ENCODE measurements at regions not wholly inside any gene's neighbourhood (a gene's known extent, or its start where the extent isn't known, plus 50 kb on each side); places are given as distances from the start of the nearest gene placed in this dataset.

- 100% methylated on average over 1 of the region's 2 CpGs for WGBS (ENCODE audit: insufficient coverage)
- ChIA-PET POLR2A (no interaction called here), CTCF (no interaction called here)
- no peaks in the 10 kb centered on the region for H3K4me1 ChIP-seq (ENCODE audit: control extremely low read depth in 1 of 4, control insufficient read depth in 4 of 4, insufficient read depth in 4 of 4, low read length in 3 of 4)
- no peaks in the 10 kb centered on the region for H3K36me3 ChIP-seq (ENCODE audit: control insufficient read depth in 4 of 4, insufficient read depth in 4 of 4, low read length in 3 of 4)
- H3K27me3 ChIP-seq (replicated peaks in 2 of 5; ENCODE audit: control insufficient read depth in 4 of 5, insufficient read depth in 5 of 5, low read length in 4 of 5), result no peaks in the 10 kb centered on the region
- H3K9me3 ChIP-seq (ENCODE audit: control extremely low read depth in 1 of 5, control insufficient read depth in 4 of 5, insufficient read depth in 2 of 5, low read depth in 1 of 5, low read length in 4 of 5), result peaks cover 0 to 1% (median 0%) of the 10 kb centered on the region in 5 experiments
- no peak overlapping the region for H3K4me3 ChIP-seq (ENCODE audit: control insufficient read depth in 1 of 7, extremely low read depth in 1 of 7, insufficient read depth in 4 of 7, low read depth in 2 of 7, low read length in 6 of 7)
- no peak for DNase-seq
- H3K27ac ChIP-seq (ENCODE audit: insufficient read depth in 1 of 2, low read depth in 1 of 2, low read length in 2 of 2, poor library complexity in 1 of 2, severe bottlenecking in 2 of 2), result no peak overlapping the region
Observed at GRCh38 chr12:87253157-87253556, 776.0 kb downstream of the C12orf50 start.

- no peaks in the 10 kb centered on the region for H3K27me3 ChIP-seq (replicated peaks in 2 of 5; ENCODE audit: control insufficient read depth in 4 of 5, insufficient read depth in 5 of 5, low read length in 4 of 5)
- no peaks in the 10 kb centered on the region for H3K4me1 ChIP-seq (ENCODE audit: control extremely low read depth in 1 of 4, control insufficient read depth in 4 of 4, insufficient read depth in 4 of 4, low read length in 3 of 4)
- WGBS (ENCODE audit: insufficient coverage), result 100% methylated on average over 1 of the region's 1 CpG
- no peak for DNase-seq
- no peaks in the 10 kb centered on the region for H3K9me3 ChIP-seq (ENCODE audit: control extremely low read depth in 1 of 5, control insufficient read depth in 4 of 5, insufficient read depth in 2 of 5, low read depth in 1 of 5, low read length in 4 of 5)
- no peak overlapping the region for H3K27ac ChIP-seq (ENCODE audit: insufficient read depth in 1 of 2, low read depth in 1 of 2, low read length in 2 of 2, poor library complexity in 1 of 2, severe bottlenecking in 2 of 2)
- H3K36me3 ChIP-seq (ENCODE audit: control insufficient read depth in 4 of 4, insufficient read depth in 4 of 4, low read length in 3 of 4), result no peaks in the 10 kb centered on the region
- ChIA-PET CTCF (no interaction called here), POLR2A (no interaction called here)
- no peak overlapping the region for H3K4me3 ChIP-seq (ENCODE audit: control insufficient read depth in 1 of 7, extremely low read depth in 1 of 7, insufficient read depth in 4 of 7, low read depth in 2 of 7, low read length in 6 of 7)
Observed at GRCh38 chr12:87246726-87247125, 782.5 kb downstream of the C12orf50 start.

GRCh38 chr12:87238466-87238865, 790.7 kb downstream of the C12orf50 start:
- no CpG with 5 or more reads among the region's 1 CpG for WGBS (ENCODE audit: insufficient coverage)
- H3K27me3 ChIP-seq (replicated peaks in 2 of 5; ENCODE audit: control insufficient read depth in 4 of 5, insufficient read depth in 5 of 5, low read length in 4 of 5), result no peaks in the 10 kb centered on the region
- CTCF ChIA-PET, result no interaction called here

GRCh38 chr12:87234898-87235297, 794.3 kb downstream of the C12orf50 start:
- H3K4me1 ChIP-seq (ENCODE audit: control extremely low read depth in 1 of 4, control insufficient read depth in 4 of 4, insufficient read depth in 4 of 4, low read length in 3 of 4), result no peaks in the 10 kb centered on the region
- no peak overlapping the region for H3K27ac ChIP-seq (ENCODE audit: insufficient read depth in 1 of 2, low read depth in 1 of 2, low read length in 2 of 2, poor library complexity in 1 of 2, severe bottlenecking in 2 of 2)
- H3K36me3 ChIP-seq (ENCODE audit: control insufficient read depth in 4 of 4, insufficient read depth in 4 of 4, low read length in 3 of 4), result no peaks in the 10 kb centered on the region
- CTCF ChIA-PET, result no interaction called here
- H3K27me3 ChIP-seq (replicated peaks in 2 of 5; ENCODE audit: control insufficient read depth in 4 of 5, insufficient read depth in 5 of 5, low read length in 4 of 5), result no peaks in the 10 kb centered on the region
- no peaks in the 10 kb centered on the region for H3K9me3 ChIP-seq (ENCODE audit: control extremely low read depth in 1 of 5, control insufficient read depth in 4 of 5, insufficient read depth in 2 of 5, low read depth in 1 of 5, low read length in 4 of 5)
- POLR2A ChIA-PET, result no interaction called here
- no peak overlapping the region for H3K4me3 ChIP-seq (ENCODE audit: control insufficient read depth in 1 of 7, extremely low read depth in 1 of 7, insufficient read depth in 4 of 7, low read depth in 2 of 7, low read length in 6 of 7)
- DNase-seq, result no peak
- no CpG with 5 or more reads among the region's 1 CpG for WGBS (ENCODE audit: insufficient coverage)

More at GRCh38 chr12:87238466-87238865, 790.7 kb downstream of the C12orf50 start:
- no peaks in the 10 kb centered on the region for H3K36me3 ChIP-seq (ENCODE audit: control insufficient read depth in 4 of 4, insufficient read depth in 4 of 4, low read length in 3 of 4)
- POLR2A ChIA-PET, result no interaction called here
- H3K9me3 ChIP-seq (ENCODE audit: control extremely low read depth in 1 of 5, control insufficient read depth in 4 of 5, insufficient read depth in 2 of 5, low read depth in 1 of 5, low read length in 4 of 5), result no peaks in the 10 kb centered on the region
- no peak overlapping the region for H3K27ac ChIP-seq (ENCODE audit: insufficient read depth in 1 of 2, low read depth in 1 of 2, low read length in 2 of 2, poor library complexity in 1 of 2, severe bottlenecking in 2 of 2)
- no peak overlapping the region for H3K4me3 ChIP-seq (ENCODE audit: control insufficient read depth in 1 of 7, extremely low read depth in 1 of 7, insufficient read depth in 4 of 7, low read depth in 2 of 7, low read length in 6 of 7)
- DNase-seq, result no peak
- H3K4me1 ChIP-seq (ENCODE audit: control extremely low read depth in 1 of 4, control insufficient read depth in 4 of 4, insufficient read depth in 4 of 4, low read length in 3 of 4), result no peaks in the 10 kb centered on the region

GRCh38 chr12:87233671-87234070, 795.5 kb downstream of the C12orf50 start:
- CTCF ChIA-PET, result no interaction called here
- H3K4me1 ChIP-seq (ENCODE audit: control extremely low read depth in 1 of 4, control insufficient read depth in 4 of 4, insufficient read depth in 4 of 4, low read length in 3 of 4), result no peaks in the 10 kb centered on the region

GRCh38 chr12:87231818-87232217, 797.4 kb downstream of the C12orf50 start:
- WGBS (ENCODE audit: insufficient coverage), result no CpG with 5 or more reads among the region's 1 CpG

More at GRCh38 chr12:87233671-87234070, 795.5 kb downstream of the C12orf50 start:
- no peak overlapping the region for H3K4me3 ChIP-seq (ENCODE audit: control insufficient read depth in 1 of 7, extremely low read depth in 1 of 7, insufficient read depth in 4 of 7, low read depth in 2 of 7, low read length in 6 of 7)
- DNase-seq, result no peak
- POLR2A ChIA-PET, result no interaction called here
- no peaks in the 10 kb centered on the region for H3K9me3 ChIP-seq (ENCODE audit: control extremely low read depth in 1 of 5, control insufficient read depth in 4 of 5, insufficient read depth in 2 of 5, low read depth in 1 of 5, low read length in 4 of 5)
- WGBS (ENCODE audit: insufficient coverage), result no CpG with 5 or more reads among the region's 1 CpG
- H3K27ac ChIP-seq (ENCODE audit: insufficient read depth in 1 of 2, low read depth in 1 of 2, low read length in 2 of 2, poor library complexity in 1 of 2, severe bottlenecking in 2 of 2), result no peak overlapping the region
- no peaks in the 10 kb centered on the region for H3K27me3 ChIP-seq (replicated peaks in 2 of 5; ENCODE audit: control insufficient read depth in 4 of 5, insufficient read depth in 5 of 5, low read length in 4 of 5)
- no peaks in the 10 kb centered on the region for H3K36me3 ChIP-seq (ENCODE audit: control insufficient read depth in 4 of 4, insufficient read depth in 4 of 4, low read length in 3 of 4)

GRCh38 chr12:87230441-87230840, 798.8 kb downstream of the C12orf50 start:
- H3K36me3 ChIP-seq (ENCODE audit: control insufficient read depth in 4 of 4, insufficient read depth in 4 of 4, low read length in 3 of 4), result no peaks in the 10 kb centered on the region
- WGBS (ENCODE audit: insufficient coverage), result no CpG with 5 or more reads among the region's 2 CpGs

More at GRCh38 chr12:87231818-87232217, 797.4 kb downstream of the C12orf50 start:
- H3K4me1 ChIP-seq (ENCODE audit: control extremely low read depth in 1 of 4, control insufficient read depth in 4 of 4, insufficient read depth in 4 of 4, low read length in 3 of 4), result no peaks in the 10 kb centered on the region
- H3K4me3 ChIP-seq (ENCODE audit: control insufficient read depth in 1 of 7, extremely low read depth in 1 of 7, insufficient read depth in 4 of 7, low read depth in 2 of 7, low read length in 6 of 7), result no peak overlapping the region
- H3K36me3 ChIP-seq (ENCODE audit: control insufficient read depth in 4 of 4, insufficient read depth in 4 of 4, low read length in 3 of 4), result no peaks in the 10 kb centered on the region
- no peaks in the 10 kb centered on the region for H3K9me3 ChIP-seq (ENCODE audit: control extremely low read depth in 1 of 5, control insufficient read depth in 4 of 5, insufficient read depth in 2 of 5, low read depth in 1 of 5, low read length in 4 of 5)
- H3K27ac ChIP-seq (ENCODE audit: insufficient read depth in 1 of 2, low read depth in 1 of 2, low read length in 2 of 2, poor library complexity in 1 of 2, severe bottlenecking in 2 of 2), result no peak overlapping the region
- H3K27me3 ChIP-seq (replicated peaks in 2 of 5; ENCODE audit: control insufficient read depth in 4 of 5, insufficient read depth in 5 of 5, low read length in 4 of 5), result no peaks in the 10 kb centered on the region
- ChIA-PET POLR2A (no interaction called here), CTCF (interaction anchor here (0.6 kb wide), 1 partner anchor 61 kb away, joined by 3 read pairs; no protein-coding TSS in a partner anchor)
- no peak for DNase-seq

More at GRCh38 chr12:87230441-87230840, 798.8 kb downstream of the C12orf50 start:
- CTCF ChIA-PET, result no interaction called here
- H3K4me1 ChIP-seq (ENCODE audit: control extremely low read depth in 1 of 4, control insufficient read depth in 4 of 4, insufficient read depth in 4 of 4, low read length in 3 of 4), result no peaks in the 10 kb centered on the region
- H3K27ac ChIP-seq (ENCODE audit: insufficient read depth in 1 of 2, low read depth in 1 of 2, low read length in 2 of 2, poor library complexity in 1 of 2, severe bottlenecking in 2 of 2), result no peak overlapping the region
- H3K9me3 ChIP-seq (ENCODE audit: control extremely low read depth in 1 of 5, control insufficient read depth in 4 of 5, insufficient read depth in 2 of 5, low read depth in 1 of 5, low read length in 4 of 5), result no peaks in the 10 kb centered on the region
- POLR2A ChIA-PET, result no interaction called here
- no peak overlapping the region for H3K4me3 ChIP-seq (ENCODE audit: control insufficient read depth in 1 of 7, extremely low read depth in 1 of 7, insufficient read depth in 4 of 7, low read depth in 2 of 7, low read length in 6 of 7)
- H3K27me3 ChIP-seq (replicated peaks in 2 of 5; ENCODE audit: control insufficient read depth in 4 of 5, insufficient read depth in 5 of 5, low read length in 4 of 5), result no peaks in the 10 kb centered on the region
- DNase-seq, result no peak

Data from common myeloid progenitor, CD34-positive (primary cell).